HG03135 (cell line): ENCODE measurements at regions not wholly inside any gene's neighbourhood (a gene's known extent, or its start where the extent isn't known, plus 50 kb on each side); places are given as distances from the start of the nearest gene placed in this dataset.
"Not testable (repeated sequence)": the region's sequence is repeated elsewhere in the genome, so short reads cannot be mapped to it uniquely, and the experiment has no call there.

ENCODE experiments used
- ATAC-seq: cut with Tn5 transposase; IDR thresholded peaks from one replicate; pipeline ENCODE4 v1.9.1; 2021; ENCODE audit warnings: mild to moderate bottlenecking, moderate library complexity; ENCODE audit not compliant: unreplicated experiment

GRCh38 chrX:64853424-64853823 lies 122.8 kb downstream of the ZC4H2 start:
- no peak for ATAC-seq

- no peak for ATAC-seq
These were observed 125.7 kb downstream of the ZC4H2 start for GRCh38 chrX:64850371-64851082.

- no peak for ATAC-seq
These were observed 133.0 kb downstream of the ZC4H2 start for GRCh38 chrX:64843224-64843623.

GRCh38 chrX:64842492-64842891 lies 133.8 kb downstream of the ZC4H2 start:
- peak; percentile 59 for ATAC-seq

- no peak for ATAC-seq
These were observed 170.6 kb downstream of the ZC4H2 start for GRCh38 chrX:64805683-64806082.

GRCh38 chrX:64792598-64793337 lies 183.5 kb downstream of the ZC4H2 start:
- ATAC-seq = no peak

- no peak for ATAC-seq
These were observed 193.3 kb downstream of the ZC4H2 start for GRCh38 chrX:64782923-64783322.

- no peak for ATAC-seq
These were observed 218.2 kb downstream of the ZC4H2 start for GRCh38 chrX:64758047-64758446.

GRCh38 chrX:64739792-64740378 lies 236.4 kb downstream of the ZC4H2 start:
- no peak for ATAC-seq

GRCh38 chrX:64698317-64698716 lies 277.9 kb downstream of the ZC4H2 start:
- ATAC-seq = no peak

- not testable (repeated sequence) for ATAC-seq
These were observed 280.9 kb downstream of the ZC4H2 start for GRCh38 chrX:64695372-64695771.

GRCh38 chrX:64662876-64663275 lies 267.6 kb upstream of the MTMR8 start:
- no peak for ATAC-seq

- ATAC-seq = not testable (repeated sequence)
These were observed 262.0 kb upstream of the MTMR8 start for GRCh38 chrX:64657229-64657628.

GRCh38 chrX:64642482-64642881 lies 247.2 kb upstream of the MTMR8 start:
- ATAC-seq = no peak
